Activated naive CD4-positive, alpha-beta T cell treated with anti-CD3 and anti-CD28 coated beads, Interleukin-2, amount 50 U/mL, for 72 hours (primary cell): ENCODE measurements at regions not wholly inside any gene's neighbourhood (a gene's known extent, or its start where the extent isn't known, plus 50 kb on each side); places are given as distances from the start of the nearest gene placed in this dataset.
"Not testable (repeated sequence)": the region's sequence is repeated elsewhere in the genome, so short reads cannot be mapped to it uniquely, and the experiment has no call there.

ENCODE experiments used
- ATAC-seq, 2 donors: fragments of 150-1000 bp; cut with Tn5 transposase; 2 replicates each; pipeline ENCODE4 v1.10.0; 2021; ENCODE audit warnings: mild to moderate bottlenecking in 2 of 2, moderate library complexity in 2 of 2
- DNase-seq, 2 donors: peaks; one replicate each; pipeline ENCODE4 v3.0.0; 2021 to 2022; ENCODE audit warnings: low spot score in 2 of 2
- H3K27ac Mint-ChIP-seq, 2 donors: one replicate each; pipeline ENCODE4 v1.8.0; 2022; ENCODE audit warnings: mild to moderate bottlenecking in 2 of 2, mixed read lengths in 2 of 2
- H3K36me3 Mint-ChIP-seq, 2 donors: one replicate each; pipeline ENCODE4 v1.8.0; 2022; ENCODE audit warnings: mixed read lengths in 2 of 2
- H3K9me3 Mint-ChIP-seq, 2 donors: one replicate each; pipeline ENCODE4 v1.8.0; 2022; ENCODE audit warnings: mixed read lengths in 2 of 2

- DNase-seq: no peak
- peaks cover 9 to 24% of the 10 kb centered on the region in 2 donors for H3K9me3 Mint-ChIP-seq
- H3K36me3 Mint-ChIP-seq: peaks cover 0 to 8% of the 10 kb centered on the region in 2 donors
- H3K27ac Mint-ChIP-seq: no peak overlapping the region
- ATAC-seq: no peak
These were observed 422.3 kb downstream of the SPATA31D1 start for GRCh38 chr9:82410866-82411265.

GRCh38 chr9:82412586-82413305 lies 424.2 kb downstream of the SPATA31D1 start:
- peaks cover 0 to 8% of the 10 kb centered on the region in 2 donors for H3K36me3 Mint-ChIP-seq
- no peak overlapping the region for H3K27ac Mint-ChIP-seq
- peaks cover 11 to 26% of the 10 kb centered on the region in 2 donors for H3K9me3 Mint-ChIP-seq
- ATAC-seq: no peak
- no peak for DNase-seq

- no peak for ATAC-seq
- Mint-ChIP-seq H3K36me3 (no peaks in the 10 kb centered on the region), H3K9me3 (peaks cover 16 to 29% of the 10 kb centered on the region in 2 donors), H3K27ac (no peak overlapping the region)
- DNase-seq: no peak
These were observed 428.9 kb downstream of the SPATA31D1 start for GRCh38 chr9:82417501-82417900.

GRCh38 chr9:82418334-82418733 lies 429.8 kb downstream of the SPATA31D1 start:
- Mint-ChIP-seq H3K27ac (no peak overlapping the region), H3K9me3 (peaks cover 16 to 32% of the 10 kb centered on the region in 2 donors), H3K36me3 (no peaks in the 10 kb centered on the region)
- no peak for ATAC-seq
- DNase-seq: no peak

- Mint-ChIP-seq H3K27ac (no peak overlapping the region), H3K9me3 (peaks cover 21 to 26% of the 10 kb centered on the region in 2 donors), H3K36me3 (no peaks in the 10 kb centered on the region)
- ATAC-seq (no peak), DNase-seq (no peak)
These were observed 431.3 kb downstream of the SPATA31D1 start for GRCh38 chr9:82419696-82420486.

GRCh38 chr9:82421498-82421897 lies 432.9 kb downstream of the SPATA31D1 start:
- H3K36me3 Mint-ChIP-seq: no peaks in the 10 kb centered on the region
- ATAC-seq (no peak), DNase-seq (no peak)
- no peak overlapping the region for H3K27ac Mint-ChIP-seq
- H3K9me3 Mint-ChIP-seq: peaks cover 12 to 16% of the 10 kb centered on the region in 2 donors

GRCh38 chr9:82423700-82424099 lies 435.1 kb downstream of the SPATA31D1 start:
- DNase-seq (no peak), ATAC-seq (no peak)
- Mint-ChIP-seq H3K9me3 (peaks cover 11 to 16% of the 10 kb centered on the region in 2 donors), H3K27ac (no peak overlapping the region), H3K36me3 (no peaks in the 10 kb centered on the region)

- Mint-ChIP-seq H3K36me3 (peaks cover 0 to under 1% of the 10 kb centered on the region in 2 donors), H3K27ac (no peak overlapping the region), H3K9me3 (peaks cover 11 to 16% of the 10 kb centered on the region in 2 donors)
- DNase-seq: no peak
- ATAC-seq: no peak
These were observed 436.1 kb downstream of the SPATA31D1 start for GRCh38 chr9:82424599-82425120.

GRCh38 chr9:82431121-82431520 lies 442.5 kb downstream of the SPATA31D1 start:
- Mint-ChIP-seq H3K27ac (no peak overlapping the region), H3K36me3 (peaks cover 0 to 13% of the 10 kb centered on the region in 2 donors), H3K9me3 (peaks cover 6 to 12% of the 10 kb centered on the region in 2 donors)
- DNase-seq (no peak), ATAC-seq (no peak)

GRCh38 chr9:82433290-82433931 lies 444.8 kb downstream of the SPATA31D1 start:
- not testable (repeated sequence) for ATAC-seq, H3K27ac Mint-ChIP-seq, DNase-seq
- Mint-ChIP-seq H3K36me3 (peaks cover 0 to 18% of the 10 kb centered on the region in 2 donors), H3K9me3 (peaks cover 11 to 17% of the 10 kb centered on the region in 2 donors)

GRCh38 chr9:82436475-82436874 lies 447.9 kb downstream of the SPATA31D1 start:
- H3K36me3 Mint-ChIP-seq: peaks cover 0 to 22% of the 10 kb centered on the region in 2 donors
- peaks cover 20 to 22% of the 10 kb centered on the region in 2 donors for H3K9me3 Mint-ChIP-seq
- DNase-seq (no peak), ATAC-seq (no peak)
- no peak overlapping the region for H3K27ac Mint-ChIP-seq

- Mint-ChIP-seq H3K36me3 (peaks cover 0 to 23% of the 10 kb centered on the region in 2 donors), H3K9me3 (peaks cover 22 to 29% of the 10 kb centered on the region in 2 donors)
- ATAC-seq, H3K27ac Mint-ChIP-seq, DNase-seq: not testable (repeated sequence)
These were observed 448.6 kb downstream of the SPATA31D1 start for GRCh38 chr9:82437183-82437582.

GRCh38 chr9:82438581-82438980 lies 450.0 kb downstream of the SPATA31D1 start:
- H3K27ac Mint-ChIP-seq: no peak overlapping the region
- no peak for ATAC-seq
- DNase-seq: no peak
- peaks cover 0 to 28% of the 10 kb centered on the region in 2 donors for H3K36me3 Mint-ChIP-seq
- peaks cover 30 to 40% of the 10 kb centered on the region in 2 donors for H3K9me3 Mint-ChIP-seq

GRCh38 chr9:82443312-82443711 lies 454.7 kb downstream of the SPATA31D1 start:
- Mint-ChIP-seq H3K9me3 (peaks cover 44 to 48% of the 10 kb centered on the region in 2 donors), H3K27ac (no peak overlapping the region), H3K36me3 (peaks cover 0 to 18% of the 10 kb centered on the region in 2 donors)
- DNase-seq (no peak), ATAC-seq (no peak)

GRCh38 chr9:82445556-82445955 lies 457.0 kb downstream of the SPATA31D1 start:
- Mint-ChIP-seq H3K27ac (no peak overlapping the region), H3K36me3 (peaks cover 0 to 7% of the 10 kb centered on the region in 2 donors), H3K9me3 (peaks cover 38 to 45% of the 10 kb centered on the region in 2 donors)
- no peak for ATAC-seq
- no peak for DNase-seq

- Mint-ChIP-seq H3K9me3 (peaks cover 41 to 46% of the 10 kb centered on the region in 2 donors), H3K27ac (no peak overlapping the region), H3K36me3 (peaks cover 0 to 7% of the 10 kb centered on the region in 2 donors)
- DNase-seq: no peak
- no peak for ATAC-seq
These were observed 458.8 kb downstream of the SPATA31D1 start for GRCh38 chr9:82447343-82447742.

GRCh38 chr9:82449986-82450385 lies 461.4 kb downstream of the SPATA31D1 start:
- DNase-seq: no peak
- no peak overlapping the region for H3K27ac Mint-ChIP-seq
- H3K36me3 Mint-ChIP-seq: peaks cover 0 to 4% of the 10 kb centered on the region in 2 donors
- H3K9me3 Mint-ChIP-seq: peaks cover 32 to 38% of the 10 kb centered on the region in 2 donors
- no peak for ATAC-seq
